ENCODE measurements at regions not wholly inside any gene's neighbourhood (a gene's known extent, or its start where the extent isn't known, plus 50 kb on each side); places are given as distances from the start of the nearest gene placed in this dataset.

DNA sequence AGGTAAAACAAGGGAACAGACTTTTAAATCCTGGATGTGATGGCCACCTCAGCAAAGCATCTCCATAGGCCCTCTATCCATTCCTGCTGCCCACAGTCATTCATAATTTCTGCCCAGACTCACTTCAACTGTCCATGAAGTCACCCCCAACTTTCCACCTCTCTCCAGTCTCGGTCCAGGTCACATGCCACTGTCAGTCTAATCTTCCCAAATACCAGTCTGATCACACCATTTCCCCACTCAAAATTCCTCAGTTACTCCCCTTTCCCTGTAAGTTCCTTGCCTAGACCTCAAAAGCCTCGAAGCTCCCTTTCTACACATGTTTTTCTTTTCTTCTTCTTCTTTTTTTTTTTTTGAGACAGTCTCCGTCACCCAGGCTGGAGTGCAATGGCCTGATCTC lies 51.2 kb upstream of the HOPX start:
- TF ChIP-seq, protein P1, sequence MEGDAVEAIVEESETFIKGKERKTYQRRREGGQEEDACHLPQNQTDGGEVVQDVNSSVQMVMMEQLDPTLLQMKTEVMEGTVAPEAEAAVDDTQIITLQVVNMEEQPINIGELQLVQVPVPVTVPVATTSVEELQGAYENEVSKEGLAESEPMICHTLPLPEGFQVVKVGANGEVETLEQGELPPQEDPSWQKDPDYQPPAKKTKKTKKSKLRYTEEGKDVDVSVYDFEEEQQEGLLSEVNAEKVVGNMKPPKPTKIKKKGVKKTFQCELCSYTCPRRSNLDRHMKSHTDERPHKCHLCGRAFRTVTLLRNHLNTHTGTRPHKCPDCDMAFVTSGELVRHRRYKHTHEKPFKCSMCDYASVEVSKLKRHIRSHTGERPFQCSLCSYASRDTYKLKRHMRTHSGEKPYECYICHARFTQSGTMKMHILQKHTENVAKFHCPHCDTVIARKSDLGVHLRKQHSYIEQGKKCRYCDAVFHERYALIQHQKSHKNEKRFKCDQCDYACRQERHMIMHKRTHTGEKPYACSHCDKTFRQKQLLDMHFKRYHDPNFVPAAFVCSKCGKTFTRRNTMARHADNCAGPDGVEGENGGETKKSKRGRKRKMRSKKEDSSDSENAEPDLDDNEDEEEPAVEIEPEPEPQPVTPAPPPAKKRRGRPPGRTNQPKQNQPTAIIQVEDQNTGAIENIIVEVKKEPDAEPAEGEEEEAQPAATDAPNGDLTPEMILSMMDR (IDR thresholded peaks at IDR 0.05; ENCODE audit: insufficient read depth, low read depth, low read length), result no peak
- Histone ChIP-seq H3K27me3 (ENCODE audit: control insufficient read depth, insufficient read depth, low read length) (no peaks in the 10 kb centered on the region), H3K4me3 (ENCODE audit: low read depth, low read length) (no peak overlapping the region), H3K36me3 (ENCODE audit: control insufficient read depth, insufficient read depth, low read length) (no peaks in the 10 kb centered on the region)
- no peak for DNase-seq (ENCODE audit: low read depth)
- ChIA-PET CTCF (interaction anchor here (0.8 kb wide), 1 partner anchor 28 kb away, joined by 3 read pairs; no protein-coding TSS in a partner anchor), POLR2A (no interaction called here)

DNA sequence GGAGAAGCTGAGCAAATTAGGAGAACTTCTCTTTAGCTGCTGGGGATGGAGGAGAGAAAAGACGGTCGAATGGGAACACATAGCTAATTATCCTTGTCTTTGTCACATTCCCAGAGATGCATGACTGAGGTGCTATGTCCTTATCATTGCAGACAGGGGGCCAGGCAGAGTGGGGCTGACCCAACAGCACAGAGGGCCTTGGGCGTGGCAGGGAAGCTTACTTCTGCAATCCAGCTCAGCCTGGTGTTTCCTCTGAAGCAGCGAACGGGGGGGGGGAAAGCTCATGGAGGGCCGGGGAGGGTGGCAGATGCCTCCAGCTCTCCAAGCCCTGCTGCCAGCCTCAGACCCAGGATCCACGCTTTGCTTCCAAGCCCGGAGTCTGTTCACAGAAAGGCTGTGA lies 50.8 kb upstream of the HOPX start:
- POLR2A ChIA-PET, result no interaction called here
- Histone ChIP-seq H3K4me3 (ENCODE audit: low read depth, low read length) (no peak overlapping the region), H3K27me3 (ENCODE audit: control insufficient read depth, insufficient read depth, low read length) (no peaks in the 10 kb centered on the region), H3K36me3 (ENCODE audit: control insufficient read depth, insufficient read depth, low read length) (no peaks in the 10 kb centered on the region)
- CTCF ChIA-PET, result no interaction called here
- TF ChIP-seq, protein P1 (IDR thresholded peaks at IDR 0.05; ENCODE audit: insufficient read depth, low read depth, low read length), result no peak
- DNase-seq (ENCODE audit: low read depth), result no peak

Data from BJ (cell line).